ENCODE measurements at regions not wholly inside any gene's neighbourhood (a gene's known extent, or its start where the extent isn't known, plus 50 kb on each side); places are given as distances from the start of the nearest gene placed in this dataset.

GRCh38 chr16:64343061-64343819 lies 778.6 kb downstream of the CDH11 start:
- TF ChIP-seq POLR2A (IDR thresholded peaks at IDR 0.05), result no peak
- TF ChIP-seq, protein P1, sequence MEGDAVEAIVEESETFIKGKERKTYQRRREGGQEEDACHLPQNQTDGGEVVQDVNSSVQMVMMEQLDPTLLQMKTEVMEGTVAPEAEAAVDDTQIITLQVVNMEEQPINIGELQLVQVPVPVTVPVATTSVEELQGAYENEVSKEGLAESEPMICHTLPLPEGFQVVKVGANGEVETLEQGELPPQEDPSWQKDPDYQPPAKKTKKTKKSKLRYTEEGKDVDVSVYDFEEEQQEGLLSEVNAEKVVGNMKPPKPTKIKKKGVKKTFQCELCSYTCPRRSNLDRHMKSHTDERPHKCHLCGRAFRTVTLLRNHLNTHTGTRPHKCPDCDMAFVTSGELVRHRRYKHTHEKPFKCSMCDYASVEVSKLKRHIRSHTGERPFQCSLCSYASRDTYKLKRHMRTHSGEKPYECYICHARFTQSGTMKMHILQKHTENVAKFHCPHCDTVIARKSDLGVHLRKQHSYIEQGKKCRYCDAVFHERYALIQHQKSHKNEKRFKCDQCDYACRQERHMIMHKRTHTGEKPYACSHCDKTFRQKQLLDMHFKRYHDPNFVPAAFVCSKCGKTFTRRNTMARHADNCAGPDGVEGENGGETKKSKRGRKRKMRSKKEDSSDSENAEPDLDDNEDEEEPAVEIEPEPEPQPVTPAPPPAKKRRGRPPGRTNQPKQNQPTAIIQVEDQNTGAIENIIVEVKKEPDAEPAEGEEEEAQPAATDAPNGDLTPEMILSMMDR (IDR thresholded peaks at IDR 0.05), result no peak
